CD14-positive monocyte (primary cell): ENCODE measurements at regions not wholly inside any gene's neighbourhood (a gene's known extent, or its start where the extent isn't known, plus 50 kb on each side); places are given as distances from the start of the nearest gene placed in this dataset.

Experiments used
- DNase-seq, 3 donors: peaks; one replicate each; pipeline ENCODE4 v3.0.0-alpha.2; 2011 to 2022
- H2AFZ ChIP-seq: 2 replicates; pipeline ENCODE4 v1.6.0; 2012; ENCODE audit warnings: mild to moderate bottlenecking, low read depth, low read length, inconsistent platforms; ENCODE audit not compliant: insufficient read depth, poor library complexity, severe bottlenecking
- H3K27ac ChIP-seq, 2 donors: 1 replicate in 1 of 2; 2 replicates in 1 of 2; pipeline ENCODE4 v1.5.1; 2012 to 2013; ENCODE audit warnings: low read length in 2 of 2, control low read depth in 1 of 2, inconsistent platforms in 1 of 2, low read depth in 1 of 2, mild to moderate bottlenecking in 1 of 2
- H3K27me3 ChIP-seq, 2 donors: one replicate each; pipeline versions ENCODE4 v1.6.0 to v1.6.1; 2011 to 2013; ENCODE audit warnings: low read length in 2 of 2; ENCODE audit not compliant: control insufficient read depth in 2 of 2, insufficient read depth in 2 of 2
- H3K36me3 ChIP-seq, 2 donors: replicated peaks in 1 of 2; 1 replicate in 1 of 2; 2 replicates in 1 of 2; pipeline versions ENCODE4 v1.5.1 to v1.6.1; 2012 to 2013; ENCODE audit warnings: low read length in 2 of 2, control low read depth in 1 of 2, inconsistent platforms in 1 of 2, mild to moderate bottlenecking in 1 of 2; ENCODE audit not compliant: insufficient read depth in 2 of 2, control insufficient read depth in 1 of 2
- H3K4me1 ChIP-seq, 2 donors: 1 replicate in 1 of 2; 2 replicates in 1 of 2; pipeline versions ENCODE4 v1.5.1 to v1.6.1; 2012 to 2013; ENCODE audit warnings: low read length in 2 of 2, control low read depth in 1 of 2, inconsistent platforms in 1 of 2, mild to moderate bottlenecking in 1 of 2, moderate library complexity in 1 of 2; ENCODE audit not compliant: insufficient read depth in 2 of 2, control insufficient read depth in 1 of 2
- H3K4me2 ChIP-seq: replicated peaks from 2 replicates; pipeline ENCODE3; 2012; ENCODE audit warnings: low read length, moderate library complexity, mild to moderate bottlenecking; ENCODE audit not compliant: poor library complexity, severe bottlenecking; ENCODE audit errors: extremely low read depth
- H3K4me3 ChIP-seq, 3 experiments: fragments of 200-600 bp in 1 of 3; sonication (generic) in 1 of 3; replicated peaks in 1 of 3; 1 replicate in 2 of 3; 2 replicates in 1 of 3; pipeline ENCODE4 v1.5.1; 2011 to 2013; ENCODE audit warnings: low read length in 3 of 3, mild to moderate bottlenecking in 3 of 3, control low read depth in 2 of 3, low read depth in 2 of 3, inconsistent platforms in 1 of 3, moderate library complexity in 1 of 3
- H3K79me2 ChIP-seq: 2 replicates; pipeline ENCODE4 v1.6.0; 2012; ENCODE audit warnings: mild to moderate bottlenecking, control low read depth, inconsistent platforms, low read length, moderate library complexity; ENCODE audit not compliant: insufficient read depth
- H3K9ac ChIP-seq: 2 replicates; pipeline ENCODE4 v1.6.0; 2017; ENCODE audit warnings: low read length, mild to moderate bottlenecking; ENCODE audit not compliant: insufficient read depth, poor library complexity, severe bottlenecking
- H3K9me3 ChIP-seq, 2 donors: replicated peaks in 1 of 2; 1 replicate in 1 of 2; 2 replicates in 1 of 2; pipeline versions ENCODE4 v1.5.1 to v1.6.1; 2012 to 2013; ENCODE audit warnings: low read length in 2 of 2, control low read depth in 1 of 2; ENCODE audit not compliant: control insufficient read depth in 1 of 2, insufficient read depth in 1 of 2
- H4K20me1 ChIP-seq: 2 replicates; pipeline ENCODE4 v1.6.0; 2012; ENCODE audit warnings: mild to moderate bottlenecking, low read length, control low read depth, moderate library complexity; ENCODE audit not compliant: insufficient read depth
- H3K27ac Mint-ChIP-seq, 7 donors: one replicate each; pipeline ENCODE4 v1.8.0; 2020; ENCODE audit warnings: mild to moderate bottlenecking in 7 of 7, mixed read lengths in 7 of 7, moderate library complexity in 6 of 7, inconsistent platforms in 2 of 7
- H3K27me3 Mint-ChIP-seq, 3 donors: one replicate each; pipeline ENCODE4 v1.8.0; 2021 to 2022; ENCODE audit warnings: low read depth in 3 of 3, mild to moderate bottlenecking in 3 of 3, mixed read lengths in 3 of 3, moderate library complexity in 3 of 3, inconsistent platforms in 1 of 3
- H3K36me3 Mint-ChIP-seq, 2 donors: one replicate each; pipeline ENCODE4 v1.8.0; 2020; ENCODE audit warnings: mixed read lengths in 2 of 2, inconsistent platforms in 1 of 2, mild to moderate bottlenecking in 1 of 2
- H3K4me1 Mint-ChIP-seq: one replicate; pipeline ENCODE4 v1.8.0; 2020; ENCODE audit warnings: mild to moderate bottlenecking, mixed read lengths
- H3K4me3 Mint-ChIP-seq, 2 donors: one replicate each; pipeline ENCODE4 v1.8.0; 2020; ENCODE audit warnings: mild to moderate bottlenecking in 2 of 2, mixed read lengths in 2 of 2, moderate library complexity in 1 of 2
- H3K9me3 Mint-ChIP-seq, 7 donors: one replicate each; pipeline ENCODE4 v1.8.0; 2020 to 2022; ENCODE audit warnings: mixed read lengths in 7 of 7, mild to moderate bottlenecking in 6 of 7, moderate library complexity in 6 of 7, inconsistent platforms in 2 of 7
- WGBS: methylation state at CpG from one replicate; pipeline ENCODE4 v1.1.5; 2013; ENCODE audit warnings: missing lambda C conversion rate; ENCODE audit not compliant: insufficient coverage; 5-methylcytosine and 5-hydroxymethylcytosine counted together
- intact Hi-C, 2 donors: fragments of 100-400 bp; cut with micrococcal nuclease; formaldehyde crosslinking; loops; one replicate each; pipeline versions ENCODE4 v1.15.0 to v1.15.1; 2023
- TF ChIP-seq, protein P1 (sequence below): fragments of 200-600 bp; IDR thresholded peaks from one replicate; pipeline ENCODE4 v1.8.0; 2022; ENCODE audit warnings: antibody characterized with exemption, mild to moderate bottlenecking

DNA sequence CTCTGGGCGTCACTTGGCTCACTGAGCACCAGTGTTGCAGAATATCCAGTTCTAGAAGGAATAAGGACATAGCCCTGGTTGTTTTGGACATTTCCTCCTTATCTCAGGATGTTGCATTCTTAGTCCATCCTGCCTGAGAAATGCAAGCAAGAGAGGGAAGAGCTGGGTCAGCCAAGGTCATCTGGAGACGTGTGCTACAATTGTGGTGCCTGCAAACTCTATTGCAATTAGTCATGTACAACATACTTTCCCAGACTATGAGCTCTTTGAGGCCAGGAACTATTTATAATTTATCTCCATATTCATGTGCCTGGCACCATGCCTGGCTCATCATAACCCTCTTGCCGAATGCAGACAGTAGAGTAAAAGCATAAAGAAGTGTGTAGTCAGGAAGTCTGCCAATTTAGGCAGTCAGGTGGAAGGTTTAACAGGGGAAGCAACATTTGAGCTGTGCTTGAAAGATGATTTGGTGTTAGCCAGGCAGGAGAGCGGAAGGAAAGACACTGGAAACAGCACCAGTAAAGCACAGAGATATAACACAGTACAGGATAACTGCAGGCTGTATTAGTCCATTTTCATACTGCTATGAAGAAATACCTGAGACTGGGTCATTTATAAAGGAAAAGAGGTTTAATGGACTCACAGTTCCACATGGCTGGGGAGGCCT, 129.4 kb upstream of the PAX6 start:
- TF ChIP-seq, protein P1, sequence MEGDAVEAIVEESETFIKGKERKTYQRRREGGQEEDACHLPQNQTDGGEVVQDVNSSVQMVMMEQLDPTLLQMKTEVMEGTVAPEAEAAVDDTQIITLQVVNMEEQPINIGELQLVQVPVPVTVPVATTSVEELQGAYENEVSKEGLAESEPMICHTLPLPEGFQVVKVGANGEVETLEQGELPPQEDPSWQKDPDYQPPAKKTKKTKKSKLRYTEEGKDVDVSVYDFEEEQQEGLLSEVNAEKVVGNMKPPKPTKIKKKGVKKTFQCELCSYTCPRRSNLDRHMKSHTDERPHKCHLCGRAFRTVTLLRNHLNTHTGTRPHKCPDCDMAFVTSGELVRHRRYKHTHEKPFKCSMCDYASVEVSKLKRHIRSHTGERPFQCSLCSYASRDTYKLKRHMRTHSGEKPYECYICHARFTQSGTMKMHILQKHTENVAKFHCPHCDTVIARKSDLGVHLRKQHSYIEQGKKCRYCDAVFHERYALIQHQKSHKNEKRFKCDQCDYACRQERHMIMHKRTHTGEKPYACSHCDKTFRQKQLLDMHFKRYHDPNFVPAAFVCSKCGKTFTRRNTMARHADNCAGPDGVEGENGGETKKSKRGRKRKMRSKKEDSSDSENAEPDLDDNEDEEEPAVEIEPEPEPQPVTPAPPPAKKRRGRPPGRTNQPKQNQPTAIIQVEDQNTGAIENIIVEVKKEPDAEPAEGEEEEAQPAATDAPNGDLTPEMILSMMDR, result no peak
- H3K4me3 ChIP-seq, result no peak overlapping the region
- intact Hi-C loops, result no loop called here

DNA sequence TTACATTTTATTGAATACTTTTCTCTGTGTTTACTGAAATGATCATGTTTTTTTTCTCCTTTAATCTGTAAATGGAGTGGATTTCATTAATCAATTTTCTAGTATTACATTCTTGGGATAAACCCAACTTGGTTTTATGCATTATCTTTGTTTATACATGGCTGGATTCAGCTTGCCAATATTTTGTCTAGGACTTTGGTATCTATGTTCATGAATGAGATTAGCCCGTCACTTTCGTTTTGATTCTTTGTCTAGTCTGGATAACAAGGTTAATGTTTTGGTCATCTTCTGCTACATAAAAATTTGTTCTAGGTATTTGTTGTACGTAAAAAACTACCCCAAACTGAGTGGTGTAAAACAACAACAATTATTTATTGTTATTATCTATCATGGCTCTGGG, 127.9 kb upstream of the PAX6 start:
- Mint-ChIP-seq H3K9me3 (no peaks in the 10 kb centered on the region), H3K4me3 (no peak overlapping the region)
- no CpG with 5 or more reads among the region's 3 CpGs for WGBS

More for the DNA sequence above, 129.4 kb upstream of the PAX6 start:
- Histone ChIP-seq H4K20me1 (no peaks in the 10 kb centered on the region), H3K9me3 (no peaks in the 10 kb centered on the region), H3K36me3 (no peaks in the 10 kb centered on the region), H3K27ac (no peak overlapping the region), H3K79me2 (no peaks in the 10 kb centered on the region), H3K4me1 (no peaks in the 10 kb centered on the region), H3K9ac (no peak overlapping the region), H2AFZ (no peak overlapping the region), H3K27me3 (no peaks in the 10 kb centered on the region), H3K4me2 (no peak overlapping the region)
- no CpG with 5 or more reads among the region's 4 CpGs for WGBS
- H3K4me1 Mint-ChIP-seq, result no peaks in the 10 kb centered on the region
- no peak for DNase-seq
- no peak overlapping the region for H3K4me3 Mint-ChIP-seq
- H3K27me3 Mint-ChIP-seq, result peaks cover 2 to 11% (median 2%) of the 10 kb centered on the region in 3 donors
- H3K9me3 Mint-ChIP-seq, result no peaks in the 10 kb centered on the region
- no peak overlapping the region for H3K27ac Mint-ChIP-seq
- no peaks in the 10 kb centered on the region for H3K36me3 Mint-ChIP-seq

More for the DNA sequence above, 127.9 kb upstream of the PAX6 start:
- H3K9me3 ChIP-seq, result no peaks in the 10 kb centered on the region
- H3K4me2 ChIP-seq, result no peak overlapping the region
- no peaks in the 10 kb centered on the region for H3K36me3 ChIP-seq
- H3K4me1 Mint-ChIP-seq, result no peaks in the 10 kb centered on the region
- intact Hi-C loops, result no loop called here
- no peak overlapping the region for H3K9ac ChIP-seq
- no peaks in the 10 kb centered on the region for H3K4me1 ChIP-seq
- no peaks in the 10 kb centered on the region for H4K20me1 ChIP-seq
- H3K27ac Mint-ChIP-seq, result no peak overlapping the region
- H3K4me3 ChIP-seq, result no peak overlapping the region
- no peak overlapping the region for H3K27ac ChIP-seq
- H3K79me2 ChIP-seq, result no peaks in the 10 kb centered on the region
- no peaks in the 10 kb centered on the region for H3K27me3 ChIP-seq
- TF ChIP-seq, protein P1, result no peak
- peaks cover 2 to 11% (median 2%) of the 10 kb centered on the region in 3 donors for H3K27me3 Mint-ChIP-seq
- no peaks in the 10 kb centered on the region for H3K36me3 Mint-ChIP-seq
- DNase-seq, result no peak
- no peak overlapping the region for H2AFZ ChIP-seq
